ENCODE measurements at regions not wholly inside any gene's neighbourhood (a gene's known extent, or its start where the extent isn't known, plus 50 kb on each side); places are given as distances from the start of the nearest gene placed in this dataset.

DNA sequence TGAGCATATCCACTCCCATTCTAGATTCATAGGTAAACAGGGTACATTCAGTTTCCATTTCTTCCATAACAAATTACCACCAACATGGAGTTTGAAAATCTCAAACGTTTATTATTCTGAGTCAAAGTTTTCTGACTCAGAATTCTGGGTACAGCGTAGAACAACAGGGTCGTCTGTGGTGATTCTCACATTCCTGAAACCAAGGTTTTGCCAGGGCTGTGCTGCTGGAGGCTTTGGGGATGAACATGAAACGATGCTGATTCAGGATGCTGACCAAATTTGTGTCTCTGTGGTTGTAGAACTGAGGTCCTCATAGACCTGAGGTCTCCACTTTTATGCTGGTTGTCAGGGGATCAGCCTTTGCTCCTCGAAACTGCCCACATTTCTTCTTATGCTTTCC is 255.7 kb downstream of the DSEL start:
- no peak overlapping the region for H3K4me3 Mint-ChIP-seq
- H3K4me1 Mint-ChIP-seq (ENCODE audit: low read depth), result peaks cover 39% of the 10 kb centered on the region
- no peak overlapping the region for H3K27ac Mint-ChIP-seq
- H3K36me3 Mint-ChIP-seq, result no peaks in the 10 kb centered on the region
- no peaks in the 10 kb centered on the region for H3K27me3 Mint-ChIP-seq
- no peaks in the 10 kb centered on the region for H3K9me3 Mint-ChIP-seq (ENCODE audit: low read depth)

DNA sequence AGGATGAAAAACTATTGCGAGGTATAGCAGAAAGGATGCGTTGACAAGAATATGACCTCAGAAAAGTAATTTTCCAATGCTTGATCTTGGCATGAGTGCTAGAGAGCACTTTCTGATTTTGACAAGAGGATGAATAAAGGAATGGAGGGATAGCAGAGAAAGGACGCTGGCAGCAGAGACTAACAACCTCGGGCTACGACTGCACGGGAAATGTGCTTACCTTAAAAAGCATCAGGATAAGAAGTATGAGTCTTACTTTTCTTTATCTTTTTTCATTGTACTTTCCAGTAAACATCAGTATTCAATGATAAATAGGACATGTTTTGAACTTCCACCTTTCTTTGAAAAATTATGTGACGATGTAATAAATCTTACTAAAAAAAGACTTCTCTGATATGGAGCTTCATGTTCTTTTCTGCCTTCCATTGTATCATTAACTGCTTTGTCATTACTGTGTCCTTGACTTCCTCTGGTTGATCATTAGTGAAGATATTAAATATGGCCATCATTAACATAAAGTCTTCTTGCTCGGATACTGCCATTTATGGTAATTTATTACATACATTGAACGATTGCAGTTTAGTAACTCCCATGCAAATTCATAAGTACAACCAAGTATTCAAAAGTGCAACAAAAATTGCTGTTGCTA is 265.6 kb downstream of the DSEL start:
- Mint-ChIP-seq H3K9me3 (ENCODE audit: low read depth) (no peaks in the 10 kb centered on the region), H3K27ac (no peak overlapping the region), H3K27me3 (no peaks in the 10 kb centered on the region), H3K4me3 (no peak overlapping the region), H3K4me1 (ENCODE audit: low read depth) (peaks cover 2% of the 10 kb centered on the region), H3K36me3 (no peaks in the 10 kb centered on the region)

DNA sequence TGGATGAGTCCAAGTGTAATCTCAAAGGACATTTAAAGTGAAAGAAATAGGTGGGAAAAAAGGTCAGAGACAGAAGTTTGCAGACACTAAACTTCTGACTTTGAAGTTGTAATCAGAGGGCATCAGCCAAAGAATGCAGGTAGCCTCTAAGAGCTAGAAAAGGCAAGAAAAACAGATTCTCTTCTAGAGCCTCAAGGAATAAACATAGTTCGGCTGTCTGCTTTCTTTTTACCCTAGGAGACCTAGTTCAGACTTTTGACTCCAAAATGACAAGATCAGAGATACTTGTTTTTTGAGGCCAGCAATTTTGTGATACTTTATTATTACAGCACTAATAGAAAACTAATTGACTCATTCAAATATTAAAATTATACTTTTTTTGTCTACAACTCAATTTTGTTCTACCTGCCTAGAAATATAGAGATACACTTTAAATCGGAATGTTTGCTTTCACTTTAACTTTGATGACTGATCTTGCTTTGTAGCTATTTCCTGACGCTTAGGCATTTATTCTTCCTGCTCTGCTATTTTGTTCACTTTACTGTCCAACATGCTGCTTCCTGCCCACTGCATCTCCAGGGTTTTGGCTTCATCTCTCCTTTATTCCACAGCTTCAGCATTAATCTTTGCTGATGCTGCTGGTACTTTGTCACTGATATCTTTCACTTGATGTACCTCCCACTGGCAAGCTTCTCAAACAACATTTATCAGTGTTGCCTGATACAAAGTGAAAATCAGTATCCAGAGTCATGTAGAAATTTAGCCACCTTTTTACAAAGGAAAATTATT is 272.5 kb downstream of the DSEL start:
- Mint-ChIP-seq H3K27ac (peak overlapping the region; percentile 81), H3K4me1 (ENCODE audit: low read depth) (peaks cover 45% of the 10 kb centered on the region), H3K4me3 (peak overlapping the region; percentile 87), H3K27me3 (no peaks in the 10 kb centered on the region), H3K9me3 (ENCODE audit: low read depth) (no peaks in the 10 kb centered on the region), H3K36me3 (no peaks in the 10 kb centered on the region)

DNA sequence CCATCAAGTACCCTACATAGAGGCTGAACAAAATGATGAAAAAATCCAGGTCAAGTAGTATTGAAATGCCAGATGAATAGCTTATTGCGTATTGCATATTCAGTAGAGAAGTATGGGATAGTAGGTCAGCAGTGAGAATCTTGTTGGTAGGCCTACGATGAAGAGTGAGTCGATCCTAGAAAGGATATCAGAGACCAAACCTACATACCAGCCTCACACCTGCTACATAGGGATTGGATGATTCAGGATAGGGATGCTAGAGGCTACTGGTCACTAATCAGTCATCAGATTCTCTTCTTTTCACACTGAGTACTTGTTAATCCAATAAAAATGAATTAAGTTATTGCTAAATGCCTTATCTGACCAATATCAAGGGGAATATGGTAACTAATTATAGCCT is 274.5 kb downstream of the DSEL start:
- no peaks in the 10 kb centered on the region for H3K9me3 Mint-ChIP-seq (ENCODE audit: low read depth)
- peak overlapping the region; percentile 51 for H3K27ac Mint-ChIP-seq
- H3K4me3 Mint-ChIP-seq, result no peak overlapping the region
- H3K27me3 Mint-ChIP-seq, result no peaks in the 10 kb centered on the region
- H3K36me3 Mint-ChIP-seq, result no peaks in the 10 kb centered on the region
- peaks cover 45% of the 10 kb centered on the region for H3K4me1 Mint-ChIP-seq (ENCODE audit: low read depth)

DNA sequence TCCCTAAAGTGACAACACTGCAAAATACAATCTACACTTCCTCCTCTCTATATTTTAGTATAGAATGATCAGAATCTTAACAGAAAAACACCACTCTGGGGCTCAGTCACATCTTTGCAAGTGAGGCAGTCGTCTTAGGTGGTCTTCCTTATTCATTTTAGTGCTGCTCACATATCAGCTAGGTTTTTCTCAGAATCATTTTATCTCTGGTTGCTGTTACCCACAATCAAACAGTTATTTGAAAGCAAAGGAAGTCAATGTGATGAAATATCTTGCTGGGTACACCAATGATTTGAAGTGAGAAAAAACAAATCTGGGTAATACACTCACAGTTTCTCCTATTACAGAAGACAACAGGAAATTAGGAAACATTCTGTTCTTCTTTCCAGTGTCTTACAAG is 275.2 kb downstream of the DSEL start:
- H3K27ac Mint-ChIP-seq, result peak overlapping the region; percentile 64
- peak overlapping the region; percentile 33 for H3K4me3 Mint-ChIP-seq
- H3K4me1 Mint-ChIP-seq (ENCODE audit: low read depth), result peaks cover 45% of the 10 kb centered on the region
- no peaks in the 10 kb centered on the region for H3K36me3 Mint-ChIP-seq
- H3K9me3 Mint-ChIP-seq (ENCODE audit: low read depth), result no peaks in the 10 kb centered on the region
- H3K27me3 Mint-ChIP-seq, result no peaks in the 10 kb centered on the region

DNA sequence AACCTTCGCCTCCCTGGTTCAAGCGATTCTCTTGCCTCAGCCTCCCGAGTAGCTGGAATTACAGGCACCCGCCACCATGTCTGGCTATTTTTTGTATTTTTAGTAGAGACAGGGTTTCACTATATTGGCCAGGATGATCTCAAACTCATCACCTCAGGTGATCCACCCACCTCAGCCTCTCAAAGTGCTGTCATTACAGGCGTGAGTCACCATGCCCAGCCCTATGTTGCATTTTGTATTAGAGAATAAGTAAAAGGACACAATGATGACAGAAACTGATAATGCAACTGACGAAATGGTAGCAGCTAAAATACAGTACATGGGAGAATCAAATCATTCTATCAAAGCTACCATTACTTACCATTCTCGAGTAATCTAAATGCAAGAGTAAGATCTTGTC is 276.7 kb downstream of the DSEL start:
- Mint-ChIP-seq H3K4me1 (ENCODE audit: low read depth) (peaks cover 45% of the 10 kb centered on the region), H3K9me3 (ENCODE audit: low read depth) (no peaks in the 10 kb centered on the region), H3K36me3 (no peaks in the 10 kb centered on the region), H3K4me3 (no peak overlapping the region), H3K27ac (no peak overlapping the region), H3K27me3 (no peaks in the 10 kb centered on the region)

DNA sequence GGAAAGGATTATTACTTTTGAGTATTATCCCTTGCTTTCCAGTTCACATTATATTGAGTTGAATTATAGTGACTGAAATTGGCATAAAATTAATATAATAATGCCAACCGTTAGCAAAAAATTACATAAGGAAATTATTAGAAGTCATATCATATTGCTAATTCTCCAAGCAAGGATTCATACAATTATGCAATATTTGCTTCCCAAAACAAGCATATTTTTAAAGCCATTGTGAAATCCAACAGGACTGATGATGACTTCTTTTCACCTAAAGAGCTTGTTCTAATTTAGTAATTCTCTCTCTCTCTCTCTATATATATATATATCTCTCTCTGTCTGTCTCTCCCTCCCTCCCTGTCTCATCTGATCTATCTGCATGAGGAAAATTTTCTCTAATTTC is 283.5 kb downstream of the DSEL start:
- no peak overlapping the region for H3K27ac Mint-ChIP-seq
- no peaks in the 10 kb centered on the region for H3K9me3 Mint-ChIP-seq (ENCODE audit: low read depth)

DNA sequence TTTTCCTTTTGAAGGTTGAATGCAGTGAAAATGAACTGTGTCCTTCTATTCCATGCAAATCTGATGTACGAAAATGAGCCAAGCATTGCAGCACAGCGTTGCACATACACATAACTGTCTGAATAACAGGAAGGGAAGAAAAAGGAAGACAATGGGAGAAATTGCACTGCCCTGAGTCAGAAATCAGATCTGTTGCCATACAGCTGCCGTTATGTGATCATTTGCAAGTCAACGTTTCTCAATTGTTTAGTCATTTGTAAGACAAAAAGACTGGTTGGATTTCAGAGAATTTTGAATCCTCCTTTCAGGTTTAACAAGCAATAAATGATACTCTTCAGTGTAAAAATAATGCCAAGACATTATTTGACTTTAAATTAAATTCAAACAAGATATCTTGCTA is 284.1 kb downstream of the DSEL start:
- H3K27ac Mint-ChIP-seq, result no peak overlapping the region
- no peaks in the 10 kb centered on the region for H3K9me3 Mint-ChIP-seq (ENCODE audit: low read depth)
- H3K4me1 Mint-ChIP-seq (ENCODE audit: low read depth), result no peaks in the 10 kb centered on the region
- no peak overlapping the region for H3K4me3 Mint-ChIP-seq
- no peaks in the 10 kb centered on the region for H3K27me3 Mint-ChIP-seq
- H3K36me3 Mint-ChIP-seq, result peaks cover 8% of the 10 kb centered on the region

More for the DNA sequence above, 283.5 kb downstream of the DSEL start:
- Mint-ChIP-seq H3K27me3 (no peaks in the 10 kb centered on the region), H3K4me3 (no peak overlapping the region), H3K36me3 (peaks cover 6% of the 10 kb centered on the region), H3K4me1 (ENCODE audit: low read depth) (no peaks in the 10 kb centered on the region)

DNA sequence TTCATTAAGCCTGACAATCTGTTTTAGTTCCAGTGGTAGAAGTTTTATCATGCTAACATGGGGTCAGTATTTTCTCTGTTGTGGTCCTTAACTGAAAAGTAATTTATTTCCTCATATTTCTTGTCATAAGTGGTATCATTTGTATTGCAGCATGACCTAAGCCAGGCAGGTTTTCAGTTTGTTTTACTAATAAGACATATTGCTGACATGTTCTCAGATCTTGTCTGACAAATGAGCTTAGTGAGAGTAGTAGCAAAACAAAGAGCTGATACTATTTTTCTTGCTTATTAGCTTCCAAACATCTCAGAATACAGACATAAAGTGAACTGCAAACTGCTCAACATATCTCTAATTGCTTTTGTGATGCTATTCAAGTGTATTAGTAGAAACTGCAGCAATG is 293.6 kb downstream of the DSEL start:
- peaks cover 5% of the 10 kb centered on the region for H3K4me1 Mint-ChIP-seq (ENCODE audit: low read depth)
- no peaks in the 10 kb centered on the region for H3K27me3 Mint-ChIP-seq
- no peak overlapping the region for H3K27ac Mint-ChIP-seq
- H3K36me3 Mint-ChIP-seq, result peaks cover 4% of the 10 kb centered on the region
- no peak overlapping the region for H3K4me3 Mint-ChIP-seq
- H3K9me3 Mint-ChIP-seq (ENCODE audit: low read depth), result no peaks in the 10 kb centered on the region

DNA sequence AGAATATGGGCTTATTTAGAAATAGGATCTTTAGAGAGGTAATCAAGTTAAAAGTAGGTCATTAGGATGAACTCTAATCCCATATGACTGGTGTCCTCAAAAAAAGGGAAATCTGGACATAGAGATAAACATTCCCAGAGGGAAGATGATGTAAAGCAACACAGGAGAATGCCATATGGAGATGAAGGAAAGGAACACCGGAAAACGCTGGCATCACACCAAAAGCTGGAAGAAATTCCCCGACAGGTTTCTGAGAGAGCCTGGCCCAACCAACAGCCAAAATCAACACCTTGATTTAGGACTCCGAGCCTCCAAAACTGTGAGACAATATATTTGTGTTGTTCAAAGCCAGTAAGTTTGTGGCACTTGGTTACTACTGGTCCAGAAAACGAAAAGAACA is 296.7 kb downstream of the DSEL start:
- no peaks in the 10 kb centered on the region for H3K9me3 Mint-ChIP-seq (ENCODE audit: low read depth)
- H3K27me3 Mint-ChIP-seq, result no peaks in the 10 kb centered on the region
- H3K36me3 Mint-ChIP-seq, result no peaks in the 10 kb centered on the region
- no peak overlapping the region for H3K27ac Mint-ChIP-seq
- no peak overlapping the region for H3K4me3 Mint-ChIP-seq
- peaks cover 5% of the 10 kb centered on the region for H3K4me1 Mint-ChIP-seq (ENCODE audit: low read depth)

DNA sequence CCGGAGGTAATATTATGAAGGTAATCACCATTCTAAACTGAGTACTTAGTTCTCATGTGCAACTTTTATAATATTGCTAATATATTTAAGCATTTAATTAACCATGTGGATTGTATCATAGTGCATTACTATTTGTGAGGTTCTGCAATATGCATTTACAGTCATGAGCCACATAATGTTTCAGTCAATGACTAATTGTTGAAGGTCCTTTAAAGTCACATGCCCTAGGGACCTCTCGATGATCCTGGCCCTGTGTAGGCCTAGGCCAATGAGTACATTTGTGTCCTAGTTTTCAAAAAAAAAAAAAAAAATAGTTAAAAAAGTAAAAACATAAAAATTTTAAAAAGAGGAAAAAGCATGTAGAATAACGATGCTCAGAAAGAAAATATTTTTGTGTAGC is 298.0 kb downstream of the DSEL start:
- no peak overlapping the region for H3K4me3 Mint-ChIP-seq
- no peaks in the 10 kb centered on the region for H3K27me3 Mint-ChIP-seq
- H3K4me1 Mint-ChIP-seq (ENCODE audit: low read depth), result peaks cover 5% of the 10 kb centered on the region
- H3K9me3 Mint-ChIP-seq (ENCODE audit: low read depth), result no peaks in the 10 kb centered on the region
- H3K36me3 Mint-ChIP-seq, result no peaks in the 10 kb centered on the region
- H3K27ac Mint-ChIP-seq, result no peak overlapping the region

DNA sequence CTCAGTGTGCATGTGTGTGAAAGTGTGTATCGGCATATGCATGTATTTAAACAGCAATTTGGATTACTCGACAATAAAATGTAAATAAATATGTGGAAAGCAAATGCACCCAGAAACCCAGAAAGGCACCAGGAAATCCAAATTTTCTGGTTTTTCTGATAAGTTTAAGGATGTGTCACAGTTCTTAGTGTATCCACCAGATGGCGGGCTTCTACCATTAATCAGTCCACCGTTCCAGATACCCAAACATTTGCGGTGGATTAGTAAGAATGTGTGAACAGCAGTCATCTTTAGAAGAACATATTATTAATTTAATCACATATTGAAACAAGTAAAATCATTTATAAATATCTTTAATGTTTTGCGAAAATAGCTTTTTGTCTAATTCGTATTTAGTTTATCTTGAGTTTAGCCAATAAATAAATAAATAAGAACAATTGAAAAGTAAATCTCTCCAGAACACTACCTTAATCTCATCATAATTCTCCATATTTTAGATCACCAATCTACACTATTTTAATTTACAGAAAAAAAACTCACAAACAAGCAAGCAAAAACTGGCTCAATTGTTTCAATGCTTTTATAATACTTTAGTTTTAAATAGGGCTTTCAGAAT is 298.9 kb downstream of the DSEL start:
- Mint-ChIP-seq H3K4me1 (ENCODE audit: low read depth) (peaks cover 4% of the 10 kb centered on the region), H3K4me3 (no peak overlapping the region), H3K27ac (no peak overlapping the region), H3K9me3 (ENCODE audit: low read depth) (no peaks in the 10 kb centered on the region), H3K27me3 (no peaks in the 10 kb centered on the region), H3K36me3 (no peaks in the 10 kb centered on the region)

DNA sequence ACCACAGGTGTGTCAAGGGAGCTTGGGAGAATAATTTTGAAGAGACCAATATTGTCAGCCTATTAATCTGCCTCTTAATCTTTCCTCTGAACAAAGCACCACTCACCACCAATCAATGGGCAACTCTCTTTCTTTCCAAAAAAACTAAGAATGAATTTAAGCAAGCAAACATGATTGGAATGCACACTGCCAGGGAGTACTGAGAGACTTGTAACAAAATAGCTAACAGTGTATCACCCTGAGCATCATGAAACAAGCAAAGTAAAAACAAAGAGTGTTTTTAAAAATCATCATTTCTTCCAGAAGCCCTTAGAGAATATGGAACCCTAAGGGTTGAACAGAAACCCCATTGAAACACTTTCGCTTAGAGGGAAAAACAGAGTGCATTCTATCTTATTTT is 299.7 kb downstream of the DSEL start:
- H3K9me3 Mint-ChIP-seq (ENCODE audit: low read depth), result no peaks in the 10 kb centered on the region
- no peak overlapping the region for H3K4me3 Mint-ChIP-seq
- peaks cover 4% of the 10 kb centered on the region for H3K4me1 Mint-ChIP-seq (ENCODE audit: low read depth)
- H3K36me3 Mint-ChIP-seq, result no peaks in the 10 kb centered on the region
- no peaks in the 10 kb centered on the region for H3K27me3 Mint-ChIP-seq
- no peak overlapping the region for H3K27ac Mint-ChIP-seq

DNA sequence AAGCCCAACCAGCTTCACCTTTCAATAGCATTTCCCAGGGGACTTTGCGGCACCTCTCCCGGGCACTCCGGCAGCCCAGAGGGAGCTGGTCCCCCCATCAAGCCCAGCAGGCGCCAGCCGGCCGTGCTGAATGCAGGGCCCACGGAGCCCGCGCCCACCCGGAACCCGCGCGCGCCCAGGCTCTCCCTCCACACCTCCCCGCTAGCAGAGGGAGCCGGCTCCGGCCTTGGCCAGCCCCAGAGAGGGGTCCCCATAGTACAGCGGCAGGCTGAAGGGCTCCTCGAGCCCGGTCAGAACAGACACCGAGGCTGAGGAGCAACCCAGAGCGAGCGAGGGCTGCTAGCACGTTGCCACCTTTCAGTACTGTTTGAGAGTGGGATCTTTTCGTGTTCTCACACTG is 300.8 kb downstream of the DSEL start:
- Mint-ChIP-seq H3K9me3 (ENCODE audit: low read depth) (no peaks in the 10 kb centered on the region), H3K36me3 (no peaks in the 10 kb centered on the region)

DNA sequence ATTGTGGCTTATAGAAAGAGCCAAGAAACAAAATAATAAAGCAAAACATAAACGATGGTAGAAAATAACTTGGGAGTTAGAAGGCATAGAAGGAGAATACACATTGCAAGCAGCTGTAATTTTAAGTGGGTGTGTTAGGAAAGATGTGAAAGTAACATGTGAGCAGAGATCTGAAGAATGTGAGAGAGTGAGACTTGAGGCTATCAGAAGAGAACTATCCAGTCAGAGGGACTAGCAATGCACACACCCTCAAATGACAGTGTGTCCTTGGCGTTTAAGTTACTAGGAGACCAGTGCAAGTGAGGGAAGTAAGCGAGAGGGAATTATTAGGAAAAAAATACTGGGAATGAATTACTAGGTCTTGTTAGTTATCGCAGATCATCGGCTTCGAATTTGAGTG is 304.9 kb downstream of the DSEL start:
- Mint-ChIP-seq H3K4me1 (ENCODE audit: low read depth) (no peaks in the 10 kb centered on the region), H3K27me3 (no peaks in the 10 kb centered on the region), H3K36me3 (no peaks in the 10 kb centered on the region), H3K4me3 (no peak overlapping the region), H3K9me3 (ENCODE audit: low read depth) (no peaks in the 10 kb centered on the region), H3K27ac (no peak overlapping the region)

More for the DNA sequence above, 300.8 kb downstream of the DSEL start:
- H3K27me3 Mint-ChIP-seq, result no peaks in the 10 kb centered on the region
- H3K27ac Mint-ChIP-seq, result no peak overlapping the region
- H3K4me1 Mint-ChIP-seq (ENCODE audit: low read depth), result peaks cover 4% of the 10 kb centered on the region
- H3K4me3 Mint-ChIP-seq, result no peak overlapping the region
